ENCODE measurements at regions not wholly inside any gene's neighbourhood (a gene's known extent, or its start where the extent isn't known, plus 50 kb on each side); places are given as distances from the start of the nearest gene placed in this dataset.

GRCh38 chr10:8221451-8221850 lies 167.0 kb downstream of the GATA3 start:
- no peak for TF ChIP-seq POLR2A (IDR thresholded peaks at IDR 0.05; ENCODE audit: low read length)
- no peak for TF ChIP-seq GATA1 (IDR thresholded peaks at IDR 0.05; ENCODE audit: low read depth, low read length)
